H1 (cell line): ENCODE measurements at regions not wholly inside any gene's neighbourhood (a gene's known extent, or its start where the extent isn't known, plus 50 kb on each side); places are given as distances from the start of the nearest gene placed in this dataset.
A peak's percentile ranks its signal among the peaks of the same experiment; 100 is the strongest.

Experiments used
- CTCF ChIA-PET: fragments of 300-600 bp; sonication (Branson Sonifier 250); formaldehyde crosslinking; loops from one replicate; lab custom pipeline; 2021; ENCODE audit not compliant: partially characterized antibody; lab: Charles Lee
- POLR2A ChIA-PET: fragments of 300-600 bp; sonication (Branson Sonifier 250); formaldehyde crosslinking; loops from one replicate; lab custom pipeline; 2021; ENCODE audit warnings: inconsistent platforms; ENCODE audit not compliant: partially characterized antibody; lab: Charles Lee
- DNase-seq, 2 experiments: peaks; one replicate each; pipeline versions ENCODE4 v3.0.0 to v3.0.0-alpha.2; 2010 to 2022; ENCODE audit warnings: low spot score in 2 of 2, low read depth in 1 of 2, mixed read lengths in 1 of 2
- FAIRE-seq: peaks from 2 replicates; lab custom pipeline; 2011; peaks lifted over from hg19 to GRCh38; lab: Jason Lieb, UNC
- H2AFZ ChIP-seq: 2 replicates; pipeline ENCODE4 v1.8.1; 2012; ENCODE audit warnings: low read length, inconsistent platforms
- H2AK5ac ChIP-seq: 2 replicates; pipeline ENCODE4 v1.6.1; 2013; ENCODE audit warnings: low read depth, low read length
- H2BK120ac ChIP-seq: replicated peaks from 2 replicates; pipeline ENCODE3; 2013; ENCODE audit warnings: low read depth, low read length, inconsistent platforms
- H2BK12ac ChIP-seq: 2 replicates; pipeline ENCODE4 v1.6.1; 2013; ENCODE audit warnings: low read depth, low read length
- H2BK15ac ChIP-seq: 2 replicates; pipeline ENCODE4 v1.6.1; 2013; ENCODE audit warnings: low read length
- H2BK20ac ChIP-seq: 2 replicates; pipeline ENCODE4 v1.6.1; 2013; ENCODE audit warnings: low read length
- H2BK5ac ChIP-seq: 2 replicates; pipeline ENCODE4 v1.6.1; 2013; ENCODE audit warnings: low read depth, low read length
- H3K14ac ChIP-seq: 2 replicates; pipeline ENCODE4 v1.6.1; 2013; ENCODE audit warnings: inconsistent platforms; ENCODE audit not compliant: insufficient read length
- H3K18ac ChIP-seq: 2 replicates; pipeline ENCODE4 v1.6.1; 2013; ENCODE audit warnings: low read length; ENCODE audit errors: extremely low read depth
- H3K23ac ChIP-seq: 2 replicates; pipeline ENCODE4 v1.6.1; 2013; ENCODE audit warnings: inconsistent platforms; ENCODE audit not compliant: insufficient read length
- H3K23me2 ChIP-seq: 2 replicates; pipeline ENCODE4 v1.6.1; 2013; ENCODE audit warnings: low read depth, low read length
- H3K27ac ChIP-seq: 2 replicates; pipeline ENCODE4 v1.6.1; 2011; ENCODE audit warnings: low read depth, low read length, inconsistent platforms
- H3K27me3 ChIP-seq, 4 experiments: replicated peaks in 1 of 4; 1 replicate in 1 of 4; 2 replicates in 3 of 4; pipeline versions ENCODE4 v1.6.1 to v1.8.1; 2011 to 2013; ENCODE audit warnings: low read length in 3 of 4, mild to moderate bottlenecking in 3 of 4, inconsistent platforms in 2 of 4, mixed read lengths in 2 of 4, moderate library complexity in 1 of 4; ENCODE audit not compliant: control insufficient read depth in 3 of 4, insufficient read depth in 3 of 4; ENCODE audit errors: extremely low read depth in 1 of 4
- H3K36me3 ChIP-seq, 4 experiments: 2 replicates each; pipeline versions ENCODE4 v1.6.1 to v1.8.1; 2011 to 2013; ENCODE audit warnings: mild to moderate bottlenecking in 4 of 4, low read length in 3 of 4, moderate library complexity in 2 of 4, control low read depth in 1 of 4, inconsistent platforms in 1 of 4; ENCODE audit not compliant: insufficient read depth in 4 of 4, control insufficient read depth in 2 of 4
- H3K4ac ChIP-seq: replicated peaks from 2 replicates; pipeline ENCODE3; 2013; ENCODE audit warnings: low read length, low read depth, mixed read lengths, inconsistent platforms; ENCODE audit not compliant: insufficient read length
- H3K4me1 ChIP-seq, 4 experiments: replicated peaks in 1 of 4; 1 replicate in 1 of 4; 2 replicates in 3 of 4; pipeline versions ENCODE4 v1.6.1 to v1.8.1; 2011 to 2013; ENCODE audit warnings: low read length in 3 of 4, inconsistent platforms in 2 of 4, mixed read lengths in 1 of 4; ENCODE audit not compliant: insufficient read depth in 4 of 4, control insufficient read depth in 3 of 4
- H3K4me2 ChIP-seq, 2 experiments: 2 replicates each; pipeline versions ENCODE4 v1.6.1 to v1.8.1; 2011 to 2013; ENCODE audit warnings: low read depth in 2 of 2, low read length in 2 of 2, control low read depth in 1 of 2, inconsistent platforms in 1 of 2, mild to moderate bottlenecking in 1 of 2; ENCODE audit not compliant: insufficient read depth in 1 of 2
- H3K4me3 ChIP-seq, 4 experiments: fragments of 200-600, 300-600 bp in 1 of 4; sonication (generic), shearing (Covaris generic), sonication (Bioruptor Twin) in 1 of 4; 2 replicates each; pipeline versions ENCODE4 v1.5.1 to v1.8.1; 2011 to 2016; ENCODE audit warnings: low read length in 4 of 4, low read depth in 3 of 4, control low read depth in 2 of 4, inconsistent platforms in 2 of 4, mild to moderate bottlenecking in 2 of 4, mixed read lengths in 1 of 4, moderate library complexity in 1 of 4; ENCODE audit not compliant: insufficient read depth in 2 of 4; ENCODE audit errors: extremely low read depth in 1 of 4
- H3K56ac ChIP-seq: replicated peaks from 2 replicates; pipeline ENCODE3; 2013; ENCODE audit warnings: low read depth, mild to moderate bottlenecking, mixed read lengths, low read length, inconsistent platforms; ENCODE audit not compliant: insufficient read length
- H3K79me1 ChIP-seq: 2 replicates; pipeline ENCODE4 v1.6.1; 2013; ENCODE audit warnings: low read depth, low read length, control low read depth
- H3K79me2 ChIP-seq, 2 experiments: 2 replicates each; pipeline versions ENCODE4 v1.6.1 to v1.8.1; 2012 to 2013; ENCODE audit warnings: low read length in 2 of 2, mild to moderate bottlenecking in 2 of 2, inconsistent platforms in 1 of 2; ENCODE audit not compliant: insufficient read depth in 2 of 2, control insufficient read depth in 1 of 2
- H3K9ac ChIP-seq, 4 experiments: replicated peaks in 1 of 4; 1 replicate in 1 of 4; 2 replicates in 3 of 4; pipeline versions ENCODE4 v1.6.1 to v1.8.1; 2011 to 2013; ENCODE audit warnings: low read depth in 3 of 4, low read length in 3 of 4, control low read depth in 2 of 4, mild to moderate bottlenecking in 2 of 4, moderate library complexity in 2 of 4, inconsistent platforms in 1 of 4; ENCODE audit errors: extremely low read depth in 1 of 4
- H3K9me3 ChIP-seq, 2 experiments: 2 replicates each; pipeline versions ENCODE4 v1.6.1 to v1.8.1; 2012 to 2013; ENCODE audit warnings: mild to moderate bottlenecking in 2 of 2, moderate library complexity in 2 of 2, control low read depth in 1 of 2, inconsistent platforms in 1 of 2, low read depth in 1 of 2, low read length in 1 of 2, mixed read lengths in 1 of 2; ENCODE audit not compliant: insufficient read depth in 2 of 2
- H4K20me1 ChIP-seq, 2 experiments: replicated peaks in 1 of 2; 2 replicates each; pipeline versions ENCODE3 to v1.8.1; 2011 to 2013; ENCODE audit warnings: inconsistent platforms in 2 of 2, low read length in 2 of 2, mild to moderate bottlenecking in 1 of 2; ENCODE audit not compliant: insufficient read depth in 2 of 2, control insufficient read depth in 1 of 2
- H4K5ac ChIP-seq: 2 replicates; pipeline ENCODE4 v1.6.1; 2013; ENCODE audit warnings: low read length, low read depth, mixed read lengths, inconsistent platforms; ENCODE audit not compliant: insufficient read length
- H4K8ac ChIP-seq: 2 replicates; pipeline ENCODE4 v1.8.0; 2013; ENCODE audit warnings: mild to moderate bottlenecking, moderate library complexity, low read length, inconsistent platforms; ENCODE audit not compliant: insufficient read depth; ENCODE audit errors: extremely low read depth
- H4K91ac ChIP-seq: replicated peaks from 2 replicates; pipeline ENCODE3; 2013; ENCODE audit warnings: low read length, mixed read lengths, inconsistent platforms; ENCODE audit not compliant: insufficient read length
- ASH2L ChIP-seq: fragments of 200-600, 300-600 bp; sonication (generic); IDR thresholded peaks from one replicate; pipeline ENCODE4 v1.7.1; 2017; ENCODE audit warnings: low read length
- BACH1 ChIP-seq: IDR thresholded peaks from 2 replicates; pipeline ENCODE4 v1.6.1; 2012; ENCODE audit warnings: low read length, improper control_type of control experiment
- CHD2 ChIP-seq: IDR thresholded peaks from 2 replicates; pipeline ENCODE4 v1.6.1; 2012; ENCODE audit warnings: low read length, improper control_type of control experiment
- E2F6 ChIP-seq: IDR thresholded peaks from 2 replicates; pipeline ENCODE4 v1.6.1; 2012; ENCODE audit warnings: inconsistent platforms
- EP300 ChIP-seq, 2 experiments: IDR thresholded peaks; 1 replicate in 1 of 2; 2 replicates in 1 of 2; pipeline ENCODE4 v1.6.1; 2011 to 2012; ENCODE audit warnings: low read depth in 2 of 2, low read length in 2 of 2, mild to moderate bottlenecking in 2 of 2, borderline replicate concordance in 1 of 2, inconsistent platforms in 1 of 2, moderate library complexity in 1 of 2
- EZH2 ChIP-seq: fragments of 200-600 bp; sonication (generic); IDR thresholded peaks from 2 replicates; pipeline ENCODE4 v1.7.1; 2012; ENCODE audit warnings: low read depth, mild to moderate bottlenecking, moderate library complexity, low read length, inconsistent platforms; ENCODE audit not compliant: severe bottlenecking
- GTF2F1 ChIP-seq: IDR thresholded peaks from 2 replicates; pipeline ENCODE4 v1.6.1; 2012; ENCODE audit warnings: low read depth, low read length, improper control_type of control experiment, borderline replicate concordance
- JUN ChIP-seq: IDR thresholded peaks from 2 replicates; pipeline ENCODE4 v1.6.1; 2011; ENCODE audit warnings: low read depth, mild to moderate bottlenecking, improper control_type of control experiment, low read length
- JUND ChIP-seq: IDR thresholded peaks from 2 replicates; pipeline ENCODE4 v1.6.1; 2011; ENCODE audit warnings: mild to moderate bottlenecking, improper control_type of control experiment, low read length
- KDM5A ChIP-seq: fragments of 200-600 bp; IDR thresholded peaks from 2 replicates; pipeline ENCODE4 v1.7.1; 2012; ENCODE audit warnings: mild to moderate bottlenecking, low read length, inconsistent platforms, mixed read lengths
- MAFK ChIP-seq: IDR thresholded peaks from 2 replicates; pipeline ENCODE4 v1.6.1; 2012; ENCODE audit warnings: low read depth, mild to moderate bottlenecking, improper control_type of control experiment, low read length
- NRF1 ChIP-seq: IDR thresholded peaks from 2 replicates; pipeline ENCODE4 v1.6.1; 2011; ENCODE audit warnings: mild to moderate bottlenecking, low read depth, low read length, improper control_type of control experiment
- POU5F1 ChIP-seq: IDR thresholded peaks from 2 replicates; pipeline ENCODE4 v1.6.1; 2011; ENCODE audit warnings: low read depth, mild to moderate bottlenecking, low read length, moderate library complexity
- SAP30 ChIP-seq: fragments of 300-600 bp; sonication (generic); IDR thresholded peaks from 2 replicates; pipeline ENCODE4 v1.7.1; 2012; ENCODE audit warnings: low read length, moderate library complexity, mild to moderate bottlenecking, inconsistent platforms; ENCODE audit not compliant: insufficient read depth, insufficient replicate concordance
- WGBS, 2 experiments: shearing (Covaris generic) in 1 of 2; methylation state at CpG; one replicate each; pipeline versions ENCODE4 v1.1.6 to v1.1.7; 2013 to 2015; ENCODE audit warnings: low lambda C conversion rate in 2 of 2, mixed read lengths in 2 of 2, inconsistent platforms in 1 of 2, low coverage in 1 of 2, missing lambda C conversion rate in 1 of 2; ENCODE audit not compliant: insufficient replicate concordance in 2 of 2, insufficient coverage in 1 of 2, insufficient read length in 1 of 2; ENCODE audit errors: extremely low coverage in 1 of 2, missing lambda C conversion rate in 1 of 2; 5-methylcytosine and 5-hydroxymethylcytosine counted together

DNA sequence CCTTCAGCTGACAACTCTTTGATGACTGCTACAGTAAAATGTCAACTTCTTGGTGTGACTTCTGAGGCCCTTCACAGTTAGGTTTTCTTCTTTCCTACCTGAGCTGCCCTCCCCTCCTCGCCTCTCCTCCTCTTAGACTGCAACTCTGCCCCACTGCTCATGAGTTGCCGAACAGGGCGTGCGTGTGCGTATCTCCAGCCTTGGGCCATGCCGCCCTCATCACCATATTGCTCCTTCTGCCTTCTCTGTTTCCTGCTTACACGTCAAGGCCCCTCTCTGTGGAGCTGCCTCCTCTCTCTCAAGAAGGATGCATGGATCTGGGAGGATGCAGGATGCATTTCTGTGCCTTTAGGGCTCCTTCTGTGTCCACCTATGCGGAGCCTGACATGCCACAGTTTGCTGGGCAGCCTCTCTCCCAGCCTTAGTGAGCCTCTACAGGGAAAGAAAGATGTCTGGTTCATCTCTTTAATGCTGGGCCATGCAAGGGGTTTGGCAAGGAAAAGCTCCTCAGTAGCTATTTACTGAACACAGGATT lies 205.9 kb downstream of the RPLP1 start:
- H3K9ac ChIP-seq: no peak overlapping the region
- H3K27me3 ChIP-seq: no peaks in the 10 kb centered on the region
- peak in 1 of 2 experiments; percentile 30 for DNase-seq
- H2BK5ac ChIP-seq: no peak overlapping the region
- no peaks in the 10 kb centered on the region for H3K79me1 ChIP-seq
- H3K23me2 ChIP-seq: no peaks in the 10 kb centered on the region
- no peak overlapping the region for H3K4me2 ChIP-seq
- ChIA-PET CTCF (interaction anchor here (0.9 kb wide), 1 partner anchor 11 kb away, joined by 3 read pairs; no protein-coding TSS in a partner anchor), POLR2A (no interaction called here)
- no peaks in the 10 kb centered on the region for H3K36me3 ChIP-seq
- H3K9me3 ChIP-seq: no peaks in the 10 kb centered on the region
- WGBS, 2 experiments: 89% methylated on average over 8 of the region's 8 CpGs; no CpG with 5 or more reads in 1 of the 2 experiments
- H3K4me3 ChIP-seq: no peak overlapping the region
- no peak overlapping the region; the same call in 1 of the 2 replicates for H2BK12ac ChIP-seq
- H3K56ac ChIP-seq: no peak overlapping the region
- H4K20me1 ChIP-seq: no peaks in the 10 kb centered on the region
- H2BK20ac ChIP-seq: no peak overlapping the region
- no peak overlapping the region; the same call in 1 of the 2 replicates for H4K8ac ChIP-seq
- H2AK5ac ChIP-seq: peak overlapping the region; percentile 83; the same call in 1 of the 2 replicates
- no peak overlapping the region for H4K91ac ChIP-seq
- no peak overlapping the region for H3K4ac ChIP-seq
- H2BK15ac ChIP-seq: 0 out of 2 replicates have a peak overlapping the region, but pooled peaks have one; percentile 81
- no peak overlapping the region for H3K23ac ChIP-seq
- H4K5ac ChIP-seq: no peak overlapping the region
- no peak overlapping the region for H3K14ac ChIP-seq
- H2BK120ac ChIP-seq: no peak overlapping the region
- FAIRE-seq: no peak
- H2AFZ ChIP-seq: no peak overlapping the region
- H3K4me1 ChIP-seq: no peaks in the 10 kb centered on the region
- no peaks in the 10 kb centered on the region for H3K79me2 ChIP-seq
- no peak overlapping the region for H3K27ac ChIP-seq
- H3K18ac ChIP-seq: no peak overlapping the region
- TF ChIP-seq EZH2 (no peak), GTF2F1 (no peak), BACH1 (no peak), NRF1 (no peak), E2F6 (no peak), JUND (no peak), ASH2L (no peak), EP300 (IDR thresholded peaks at IDR 0.05; ENCODE audit: borderline replicate concordance in 1 of 2, low read depth in 2 of 2, low read length in 2 of 2) (no peak), KDM5A (no peak), JUN (no peak), SAP30 (no peak), MAFK (no peak), CHD2 (no peak), POU5F1 (no peak)
